ENCODE measurements at regions not wholly inside any gene's neighbourhood (a gene's known extent, or its start where the extent isn't known, plus 50 kb on each side); places are given as distances from the start of the nearest gene placed in this dataset.

- Histone ChIP-seq H3K27me3 (no peaks in the 10 kb centered on the region), H3K36me3 (no peaks in the 10 kb centered on the region), H3K4me1 (no peaks in the 10 kb centered on the region), H3K9me3 (no peaks in the 10 kb centered on the region), H3K4me3 (no peak overlapping the region), H3K27ac (no peak overlapping the region)
- DNase-seq (ENCODE audit: low spot score in 2 of 2): no peak
- TF ChIP-seq EP300 (IDR thresholded peaks at IDR 0.05) (no peak), CTCF (IDR thresholded peaks at IDR 0.05) (no peak), POLR2A (IDR thresholded peaks at IDR 0.05) (no peak)
Measured at GRCh38 chr5:52328220-52328806, 459.4 kb upstream of the ITGA1 start.

GRCh38 chr5:52331725-52332124 is 456.0 kb upstream of the ITGA1 start:
- H3K9me3 ChIP-seq: peaks cover 0 to 6% (median 0%) of the 10 kb centered on the region in 4 donors
- TF ChIP-seq POLR2A (IDR thresholded peaks at IDR 0.05): no peak
- no peak for TF ChIP-seq EP300 (IDR thresholded peaks at IDR 0.05)
- TF ChIP-seq CTCF (IDR thresholded peaks at IDR 0.05): no peak
- H3K4me3 ChIP-seq: no peak overlapping the region
- no peaks in the 10 kb centered on the region for H3K36me3 ChIP-seq
- 92 to 98% methylated on average over 1 of the region's 1 CpG for WGBS, 2 donors
- DNase-seq (ENCODE audit: low spot score in 2 of 2): no peak
- no peaks in the 10 kb centered on the region for H3K27me3 ChIP-seq
- no peaks in the 10 kb centered on the region for H3K4me1 ChIP-seq
- no peak overlapping the region for H3K27ac ChIP-seq

- Histone ChIP-seq H3K4me1 (no peaks in the 10 kb centered on the region), H3K36me3 (no peaks in the 10 kb centered on the region), H3K27me3 (no peaks in the 10 kb centered on the region), H3K27ac (no peak overlapping the region), H3K4me3 (no peak overlapping the region), H3K9me3 (peaks cover 0 to 8% (median 0%) of the 10 kb centered on the region in 4 donors)
- DNase-seq (ENCODE audit: low spot score in 2 of 2): no peak
- WGBS, 2 donors: 15 to 19% methylated on average over 5 of the region's 5 CpGs
- TF ChIP-seq POLR2A (IDR thresholded peaks at IDR 0.05): no peak
- TF ChIP-seq CTCF (IDR thresholded peaks at IDR 0.05): no peak
- no peak for TF ChIP-seq EP300 (IDR thresholded peaks at IDR 0.05)
Measured at GRCh38 chr5:52334367-52334766, 453.3 kb upstream of the ITGA1 start.

- H3K9me3 ChIP-seq: peaks cover 0 to 8% (median 0%) of the 10 kb centered on the region in 4 donors
- no peaks in the 10 kb centered on the region for H3K4me1 ChIP-seq
- TF ChIP-seq POLR2A (IDR thresholded peaks at IDR 0.05): no peak
- TF ChIP-seq CTCF (IDR thresholded peaks at IDR 0.05): no peak
- no peak for TF ChIP-seq EP300 (IDR thresholded peaks at IDR 0.05)
- no peak overlapping the region for H3K27ac ChIP-seq
- WGBS, 2 donors: 84 to 89% methylated on average over 3 of the region's 3 CpGs
- H3K36me3 ChIP-seq: no peaks in the 10 kb centered on the region
- no peak for DNase-seq (ENCODE audit: low spot score in 2 of 2)
- no peaks in the 10 kb centered on the region for H3K27me3 ChIP-seq
- H3K4me3 ChIP-seq: no peak overlapping the region
Measured at GRCh38 chr5:52339285-52339684, 448.4 kb upstream of the ITGA1 start.

- Histone ChIP-seq H3K27ac (no peak overlapping the region), H3K9me3 (no peaks in the 10 kb centered on the region), H3K27me3 (no peaks in the 10 kb centered on the region), H3K4me1 (no peaks in the 10 kb centered on the region), H3K36me3 (no peaks in the 10 kb centered on the region), H3K4me3 (no peak overlapping the region)
- TF ChIP-seq POLR2A (IDR thresholded peaks at IDR 0.05) (no peak), CTCF (IDR thresholded peaks at IDR 0.05) (no peak), EP300 (IDR thresholded peaks at IDR 0.05) (no peak)
- DNase-seq (ENCODE audit: low spot score in 2 of 2): no peak
Measured at GRCh38 chr5:52342361-52342760, 445.4 kb upstream of the ITGA1 start.
